Motor neuron (in vitro differentiated cells): ENCODE measurements at regions not wholly inside any gene's neighbourhood (a gene's known extent, or its start where the extent isn't known, plus 50 kb on each side); places are given as distances from the start of the nearest gene placed in this dataset.

Experiments used
- ATAC-seq, 8 experiments: fragments of 200-7000 bp; cut with Tn5 transposase; replicated peaks in 6 of 8; 2 replicates each; pipeline ENCODE4 v1.8.0; 2021; ENCODE audit warnings: mild to moderate bottlenecking in 8 of 8, moderate library complexity in 8 of 8
- H3K27ac ChIP-seq, 2 donors: fragments of 250-450 bp; sonication (Bioruptor Pico); 2 replicates each; pipeline ENCODE4 v1.9.0; 2021; ENCODE audit warnings: antibody characterized with exemption in 2 of 2, mild to moderate bottlenecking in 2 of 2, moderate library complexity in 1 of 2
- H3K4me1 ChIP-seq, 2 donors: fragments of 250-450 bp; sonication (Bioruptor Pico); replicated peaks in 1 of 2; 2 replicates each; pipeline ENCODE4 v1.6.1; 2021; ENCODE audit warnings: antibody characterized with exemption in 2 of 2, mild to moderate bottlenecking in 2 of 2, moderate library complexity in 1 of 2
- H3K4me3 ChIP-seq, 5 donors: fragments of 250-450 bp; sonication (Bioruptor Pico); 2 replicates each; pipeline ENCODE4 v1.9.0; 2021; ENCODE audit warnings: antibody characterized with exemption in 5 of 5, mild to moderate bottlenecking in 5 of 5, moderate library complexity in 4 of 5
- WGBS, 10 experiments: fragments of 450-650 bp; shearing (Covaris generic); methylation state at CpG; one replicate each; pipeline ENCODE4 v1.0.0; 2022; 5-methylcytosine and 5-hydroxymethylcytosine counted together
- in situ Hi-C, 9 experiments: fragments of 400-800 bp; cut with MboI; loops; one replicate each; pipeline ENCODE4 v1.15.0; 2021; ENCODE audit warnings: low sequenced_read_pairs in 9 of 9, low pct_unique_long_range_greater_than_20kb in 2 of 9; ENCODE audit not compliant: unreplicated experiment in 9 of 9

- peak overlapping the region in 2 of 5 donors; percentile 55 to 71 for H3K4me3 ChIP-seq
These were observed 75.2 kb downstream of the HFE start for GRCh38 chr6:26162399-26162798.

GRCh38 chr6:26163427-26164119 is 76.3 kb downstream of the HFE start:
- H3K4me1 ChIP-seq = peaks cover 2 to 15% of the 10 kb centered on the region in 2 donors
- no peak overlapping the region for H3K4me3 ChIP-seq
- ATAC-seq = no peak
- H3K27ac ChIP-seq = no peak overlapping the region
- in situ Hi-C loops = no loop called here
- WGBS, 10 experiments = 72 to 100% (median 98%) methylated on average over 1 to 11 of the region's 11 CpGs

More at GRCh38 chr6:26162399-26162798, 75.2 kb downstream of the HFE start:
- Histone ChIP-seq H3K27ac (no peak overlapping the region), H3K4me1 (peaks cover 2 to 15% of the 10 kb centered on the region in 2 donors)
- in situ Hi-C loops = no loop called here
- no peak for ATAC-seq
- 83 to 100% (median 96%) methylated on average over 1 to 7 of the region's 7 CpGs; no CpG with 5 or more reads in 1 of the 10 experiments for WGBS, 10 experiments

GRCh38 chr6:26164120-26164505 is 76.9 kb downstream of the HFE start:
- no peak overlapping the region for H3K4me3 ChIP-seq
- H3K4me1 ChIP-seq = peaks cover 2 to 15% of the 10 kb centered on the region in 2 donors
- in situ Hi-C loops = no loop called here
- H3K27ac ChIP-seq = no peak overlapping the region
- ATAC-seq = peak in 2 of 8 experiments; percentile 2 to 6
- 80 to 100% (median 92%) methylated on average over 1 of the region's 1 CpG; no CpG with 5 or more reads in 4 of the 10 experiments for WGBS, 10 experiments

- in situ Hi-C loops = no loop called here
- peak in 1 of 8 experiments; percentile 4 for ATAC-seq
- WGBS, 10 experiments = 60 to 100% (median 92%) methylated on average over 1 to 4 of the region's 6 CpGs; no CpG with 5 or more reads in 2 of the 10 experiments
- peaks cover 2 to 15% of the 10 kb centered on the region in 2 donors for H3K4me1 ChIP-seq
- H3K27ac ChIP-seq = no peak overlapping the region
- H3K4me3 ChIP-seq = no peak overlapping the region
These were observed 78.1 kb downstream of the HFE start for GRCh38 chr6:26165261-26165790.

- ATAC-seq = peak in 2 of 8 experiments; percentile 7 to 8
- in situ Hi-C loops = no loop called here
- Histone ChIP-seq H3K4me3 (no peak overlapping the region), H3K27ac (no peak overlapping the region), H3K4me1 (peaks cover 0 to 16% of the 10 kb centered on the region in 2 donors)
- 31 to 100% (median 83%) methylated on average over 1 to 2 of the region's 2 CpGs; no CpG with 5 or more reads in 3 of the 10 experiments for WGBS, 10 experiments
These were observed 83.0 kb downstream of the HFE start for GRCh38 chr6:26170181-26170580.

GRCh38 chr6:26170951-26171841 is 84.0 kb downstream of the HFE start:
- WGBS, 10 experiments = 16 to 75% (median 34%) methylated on average over 1 to 10 of the region's 10 CpGs
- H3K27ac ChIP-seq = peak overlapping the region; percentile 8 to 86

GRCh38 chr6:26172608-26172968 is 85.4 kb downstream of the HFE start:
- H3K27ac ChIP-seq = peak overlapping the region; percentile 61 to 86
- ATAC-seq = peak; percentile 19 to 62 (median 30)
- in situ Hi-C loops = no loop called here

More at GRCh38 chr6:26170951-26171841, 84.0 kb downstream of the HFE start:
- H3K4me1 ChIP-seq = peaks cover 0 to 16% of the 10 kb centered on the region in 2 donors
- H3K4me3 ChIP-seq = peak overlapping the region; percentile 30 to 57 (median 48)
- peak in 1 of 8 experiments; percentile 1 for ATAC-seq
- in situ Hi-C loops = no loop called here

GRCh38 chr6:26173836-26174145 is 86.6 kb downstream of the HFE start:
- ATAC-seq = no peak
- Histone ChIP-seq H3K27ac (no peak overlapping the region), H3K4me3 (no peak overlapping the region), H3K4me1 (peaks cover 0 to 16% of the 10 kb centered on the region in 2 donors)
- in situ Hi-C loops = no loop called here
- 87 to 100% (median 98%) methylated on average over 1 to 4 of the region's 4 CpGs; no CpG with 5 or more reads in 2 of the 10 experiments for WGBS, 10 experiments

More at GRCh38 chr6:26172608-26172968, 85.4 kb downstream of the HFE start:
- peaks cover 0 to 16% of the 10 kb centered on the region in 2 donors for H3K4me1 ChIP-seq
- peak overlapping the region; percentile 30 to 57 (median 48) for H3K4me3 ChIP-seq
- 0 to 30% (median 5%) methylated on average over 1 to 9 of the region's 10 CpGs for WGBS, 10 experiments

- Histone ChIP-seq H3K27ac (no peak overlapping the region), H3K4me3 (no peak overlapping the region), H3K4me1 (peaks cover 0 to 16% of the 10 kb centered on the region in 2 donors)
- no peak for ATAC-seq
- in situ Hi-C loops = loop anchor here in 1 of 9 experiments (25.0 kb wide), 2 partner anchors 138 to 1637 kb away; a partner anchor contains a TSS
- WGBS, 10 experiments = 0 to 20% (median 0%) methylated on average over 1 of the region's 1 CpG; no CpG with 5 or more reads in 1 of the 10 experiments
These were observed 87.8 kb downstream of the HFE start for GRCh38 chr6:26175033-26175427.

GRCh38 chr6:26175428-26176181 is 88.4 kb downstream of the HFE start:
- Histone ChIP-seq H3K4me1 (peaks cover 0 to 16% of the 10 kb centered on the region in 2 donors), H3K4me3 (no peak overlapping the region), H3K27ac (no peak overlapping the region)
- in situ Hi-C loops = loop anchor here in 1 of 9 experiments (25.0 kb wide), 2 partner anchors 138 to 1637 kb away; a partner anchor contains a TSS
- WGBS, 10 experiments = 17 to 70% (median 40%) methylated on average over 1 to 5 of the region's 5 CpGs
- peak in 1 of 8 experiments; percentile 4 for ATAC-seq

GRCh38 chr6:26179675-26180074 is 92.4 kb downstream of the HFE start:
- H3K4me1 ChIP-seq = peaks cover 8 to 13% of the 10 kb centered on the region in 2 donors
- ATAC-seq = no peak
- no peak overlapping the region for H3K4me3 ChIP-seq
- in situ Hi-C loops = loop anchor here in 1 of 9 experiments (25.0 kb wide), 2 partner anchors 142 to 1633 kb away; a partner anchor contains a TSS
- H3K27ac ChIP-seq = no peak overlapping the region
- 83 to 100% (median 100%) methylated on average over 1 of the region's 1 CpG; no CpG with 5 or more reads in 7 of the 10 experiments for WGBS, 10 experiments

GRCh38 chr6:26180346-26180745 is 93.1 kb downstream of the HFE start:
- WGBS, 10 experiments = 85 to 100% (median 92%) methylated on average over 3 to 7 of the region's 7 CpGs; no CpG with 5 or more reads in 1 of the 10 experiments
- ATAC-seq = no peak
- no peak overlapping the region for H3K27ac ChIP-seq
- peaks cover 12 to 18% of the 10 kb centered on the region in 2 donors for H3K4me1 ChIP-seq
- in situ Hi-C loops = loop anchor here in 1 of 9 experiments (25.0 kb wide), 2 partner anchors 143 to 1632 kb away; a partner anchor contains a TSS
- no peak overlapping the region for H3K4me3 ChIP-seq
